H9 (cell line): ENCODE measurements at regions not wholly inside any gene's neighbourhood (a gene's known extent, or its start where the extent isn't known, plus 50 kb on each side); places are given as distances from the start of the nearest gene placed in this dataset.
"Not testable (repeated sequence)": the region's sequence is repeated elsewhere in the genome, so short reads cannot be mapped to it uniquely, and the experiment has no call there.

Experiments used
- DNase-seq: peaks from one replicate; pipeline ENCODE4 v3.0.0-alpha.2; 2017
- H2AFZ ChIP-seq: one replicate; pipeline ENCODE4 v1.6.1; 2013; ENCODE audit warnings: mild to moderate bottlenecking, low read length, control low read depth, moderate library complexity
- H2AK5ac ChIP-seq: 2 replicates; pipeline ENCODE4 v1.6.1; 2013; ENCODE audit warnings: low read length, control low read depth, mixed read lengths; ENCODE audit not compliant: insufficient read length
- H2BK120ac ChIP-seq: one replicate; pipeline ENCODE4 v1.6.1; 2013; ENCODE audit warnings: low read depth, mild to moderate bottlenecking, low read length, control low read depth, inconsistent platforms; ENCODE audit not compliant: poor library complexity, severe bottlenecking
- H2BK12ac ChIP-seq: 2 replicates; pipeline ENCODE4 v1.6.1; 2013; ENCODE audit warnings: low read length, control low read depth, mixed read lengths, low read depth; ENCODE audit not compliant: insufficient read length
- H2BK15ac ChIP-seq: 2 replicates; pipeline ENCODE4 v1.6.1; 2013; ENCODE audit warnings: low read depth, low read length, control low read depth
- H2BK20ac ChIP-seq: one replicate; pipeline ENCODE4 v1.6.1; 2013; ENCODE audit warnings: low read depth, mild to moderate bottlenecking, low read length, control low read depth, inconsistent platforms; ENCODE audit not compliant: poor library complexity, severe bottlenecking
- H2BK5ac ChIP-seq: 2 replicates; pipeline ENCODE4 v1.6.1; 2013; ENCODE audit warnings: low read length, control low read depth, mixed read lengths; ENCODE audit not compliant: insufficient read length
- H3K14ac ChIP-seq: 2 replicates; pipeline ENCODE4 v1.6.1; 2013; ENCODE audit warnings: low read length, control low read depth; ENCODE audit not compliant: insufficient read depth
- H3K18ac ChIP-seq: 2 replicates; pipeline ENCODE4 v1.6.1; 2013; ENCODE audit warnings: low read depth, mild to moderate bottlenecking, mixed read lengths, low read length, control low read depth; ENCODE audit not compliant: insufficient read length
- H3K23ac ChIP-seq: 2 replicates; pipeline ENCODE4 v1.6.1; 2013; ENCODE audit warnings: low read length, control low read depth, mixed read lengths, low read depth; ENCODE audit not compliant: insufficient read length
- H3K23me2 ChIP-seq: 2 replicates; pipeline ENCODE4 v1.6.1; 2013; ENCODE audit warnings: low read depth, mild to moderate bottlenecking, mixed read lengths, low read length, control low read depth; ENCODE audit not compliant: insufficient read length, poor library complexity, severe bottlenecking
- H3K27ac ChIP-seq: 2 replicates; pipeline ENCODE4 v1.5.1; 2013; ENCODE audit warnings: low read length, control low read depth, mixed read lengths, low read depth; ENCODE audit not compliant: insufficient read length
- H3K27me3 ChIP-seq: 2 replicates; pipeline ENCODE4 v1.6.1; 2013; ENCODE audit warnings: low read length, control low read depth, inconsistent platforms; ENCODE audit not compliant: insufficient read depth
- H3K4ac ChIP-seq: 2 replicates; pipeline ENCODE4 v1.6.1; 2013; ENCODE audit warnings: low read depth, mild to moderate bottlenecking, control low read depth, inconsistent platforms, low read length, moderate library complexity
- H3K4me1 ChIP-seq: 2 replicates; pipeline ENCODE4 v1.6.1; 2013; ENCODE audit warnings: low read length, control low read depth, inconsistent platforms; ENCODE audit not compliant: insufficient read depth
- H3K4me2 ChIP-seq: 2 replicates; pipeline ENCODE4 v1.6.1; 2013; ENCODE audit warnings: low read length, control low read depth, mixed read lengths; ENCODE audit not compliant: insufficient read length, insufficient read depth
- H3K56ac ChIP-seq: 2 replicates; pipeline ENCODE4 v1.6.1; 2013; ENCODE audit warnings: low read depth, mild to moderate bottlenecking, mixed read lengths, low read length, control low read depth; ENCODE audit not compliant: insufficient read length
- H3K79me1 ChIP-seq: 2 replicates; pipeline ENCODE4 v1.6.1; 2013; ENCODE audit warnings: low read depth, mild to moderate bottlenecking, moderate library complexity, low read length, control low read depth, inconsistent platforms; ENCODE audit not compliant: insufficient read depth, poor library complexity, severe bottlenecking
- H3K79me2 ChIP-seq: 2 replicates; pipeline ENCODE4 v1.6.1; 2013; ENCODE audit warnings: low read length, control low read depth, inconsistent platforms; ENCODE audit not compliant: insufficient read depth
- H3K9ac ChIP-seq: 2 replicates; pipeline ENCODE4 v1.6.1; 2013; ENCODE audit warnings: low read length, control low read depth, mixed read lengths; ENCODE audit not compliant: insufficient read length; ENCODE audit errors: extremely low read depth
- H3K9me3 ChIP-seq: one replicate; pipeline ENCODE4 v1.6.1; 2013; ENCODE audit warnings: low read depth, low read length, inconsistent platforms; ENCODE audit not compliant: control insufficient read depth
- H3T11ph ChIP-seq: one replicate; pipeline ENCODE4 v1.6.1; 2013; ENCODE audit warnings: mild to moderate bottlenecking, low read length, control low read depth, inconsistent platforms
- H4K20me1 ChIP-seq: one replicate; pipeline ENCODE4 v1.6.1; 2013; ENCODE audit not compliant: control insufficient read depth, insufficient read length, insufficient read depth
- H4K5ac ChIP-seq: 2 replicates; pipeline ENCODE4 v1.6.1; 2013; ENCODE audit warnings: low read depth, mild to moderate bottlenecking, mixed read lengths, low read length, control low read depth; ENCODE audit not compliant: insufficient read length
- H4K8ac ChIP-seq: replicated peaks from 2 replicates; pipeline ENCODE4 v1.6.1; 2013; ENCODE audit warnings: low read length, control low read depth, mixed read lengths, low read depth; ENCODE audit not compliant: insufficient read length
- H4K91ac ChIP-seq: 2 replicates; pipeline ENCODE4 v1.6.1; 2013; ENCODE audit warnings: low read depth, mild to moderate bottlenecking, moderate library complexity, mixed read lengths, low read length, control low read depth; ENCODE audit not compliant: insufficient read length
- H3K27ac Mint-ChIP-seq, 3 experiments: 2 replicates in 2 of 3; 3 replicates in 1 of 3; pipeline ENCODE4 v1.8.0; 2020 to 2021; ENCODE audit warnings: mixed read lengths in 3 of 3, mild to moderate bottlenecking in 1 of 3, moderate library complexity in 1 of 3
- H3K27me3 Mint-ChIP-seq: 2 replicates; pipeline ENCODE4 v1.8.0; 2021; ENCODE audit warnings: low read depth, mild to moderate bottlenecking, moderate library complexity, mixed read lengths
- H3K36me3 Mint-ChIP-seq, 3 experiments: 2 replicates in 2 of 3; 3 replicates in 1 of 3; pipeline ENCODE4 v1.8.0; 2020 to 2021; ENCODE audit warnings: low read depth in 3 of 3, mixed read lengths in 3 of 3; ENCODE audit not compliant: insufficient read depth in 1 of 3
- H3K4me1 Mint-ChIP-seq, 2 experiments: 2 replicates each; pipeline ENCODE4 v1.8.0; 2020; ENCODE audit warnings: mixed read lengths in 2 of 2
- H3K4me3 Mint-ChIP-seq, 2 experiments: 2 replicates in 1 of 2; 3 replicates in 1 of 2; pipeline ENCODE4 v1.8.0; 2020 to 2021; ENCODE audit warnings: mild to moderate bottlenecking in 2 of 2, mixed read lengths in 2 of 2, moderate library complexity in 1 of 2
- H3K9me3 Mint-ChIP-seq, 2 experiments: 2 replicates in 1 of 2; 3 replicates in 1 of 2; pipeline ENCODE4 v1.8.0; 2020; ENCODE audit warnings: mild to moderate bottlenecking in 2 of 2, mixed read lengths in 2 of 2, moderate library complexity in 1 of 2
- WGBS: extraction: QIAGEN DNeasy Blood & Tissue Kit; methylation state at CpG from one replicate; pipeline ENCODE4 v1.1.7; 2013; ENCODE audit warnings: missing lambda C conversion rate, low lambda C conversion rate, mixed read lengths; ENCODE audit not compliant: insufficient read length; ENCODE audit errors: extremely low coverage; 5-methylcytosine and 5-hydroxymethylcytosine counted together
- TF ChIP-seq, protein P1 (sequence below): fragments of 200-600 bp; sonication (generic); conservative IDR thresholded peaks from 3 replicates; pipeline ENCODE4 v1.8.0; 2021; ENCODE audit warnings: antibody characterized with exemption, mild to moderate bottlenecking

DNA sequence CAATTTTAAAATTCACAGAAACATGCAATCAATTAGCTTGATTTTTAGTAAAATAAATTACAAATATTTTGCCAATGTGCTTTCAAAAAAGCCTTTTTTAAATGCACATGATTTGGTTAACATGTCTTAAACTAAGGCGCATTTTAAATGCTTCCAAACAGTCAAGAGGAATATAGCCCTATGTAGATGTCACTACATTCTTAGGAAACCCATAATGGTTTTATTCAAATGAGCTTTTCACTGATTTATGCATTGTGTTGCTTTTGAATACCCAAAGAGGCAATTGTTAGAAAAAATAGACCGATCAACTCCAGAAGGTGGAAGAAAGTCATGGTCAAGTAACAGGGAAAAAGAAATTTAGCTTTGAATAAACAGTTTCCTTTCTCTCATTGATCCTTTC is 366.9 kb upstream of the PPP2R3A start:
- Histone ChIP-seq H3K4me1 (peaks cover 6% of the 10 kb centered on the region; the same call in 1 of the 2 replicates), H2BK20ac (no peak overlapping the region), H4K91ac (no peak overlapping the region), H3K4ac (no peak overlapping the region), H3K27ac (no peak overlapping the region), H2BK15ac (no peak overlapping the region), H3K56ac (no peak overlapping the region), H3K27me3 (no peaks in the 10 kb centered on the region), H3K23me2 (no peaks in the 10 kb centered on the region), H3K79me2 (no peaks in the 10 kb centered on the region), H3T11ph (no peak overlapping the region), H2BK5ac (no peak overlapping the region), H4K20me1 (no peaks in the 10 kb centered on the region), H2BK12ac (no peak overlapping the region), H4K5ac (no peak overlapping the region), H4K8ac (no peak overlapping the region), H3K9ac (no peak overlapping the region), H3K4me2 (no peak overlapping the region), H2BK120ac (no peak overlapping the region), H2AK5ac (no peak overlapping the region), H3K9me3 (no peaks in the 10 kb centered on the region), H3K14ac (no peak overlapping the region), H3K79me1 (no peaks in the 10 kb centered on the region), H3K18ac (no peak overlapping the region), H2AFZ (no peak overlapping the region), H3K23ac (no peak overlapping the region)
- H3K27ac Mint-ChIP-seq = no peak overlapping the region
- no peak overlapping the region for H3K4me3 Mint-ChIP-seq
- TF ChIP-seq, protein P1, sequence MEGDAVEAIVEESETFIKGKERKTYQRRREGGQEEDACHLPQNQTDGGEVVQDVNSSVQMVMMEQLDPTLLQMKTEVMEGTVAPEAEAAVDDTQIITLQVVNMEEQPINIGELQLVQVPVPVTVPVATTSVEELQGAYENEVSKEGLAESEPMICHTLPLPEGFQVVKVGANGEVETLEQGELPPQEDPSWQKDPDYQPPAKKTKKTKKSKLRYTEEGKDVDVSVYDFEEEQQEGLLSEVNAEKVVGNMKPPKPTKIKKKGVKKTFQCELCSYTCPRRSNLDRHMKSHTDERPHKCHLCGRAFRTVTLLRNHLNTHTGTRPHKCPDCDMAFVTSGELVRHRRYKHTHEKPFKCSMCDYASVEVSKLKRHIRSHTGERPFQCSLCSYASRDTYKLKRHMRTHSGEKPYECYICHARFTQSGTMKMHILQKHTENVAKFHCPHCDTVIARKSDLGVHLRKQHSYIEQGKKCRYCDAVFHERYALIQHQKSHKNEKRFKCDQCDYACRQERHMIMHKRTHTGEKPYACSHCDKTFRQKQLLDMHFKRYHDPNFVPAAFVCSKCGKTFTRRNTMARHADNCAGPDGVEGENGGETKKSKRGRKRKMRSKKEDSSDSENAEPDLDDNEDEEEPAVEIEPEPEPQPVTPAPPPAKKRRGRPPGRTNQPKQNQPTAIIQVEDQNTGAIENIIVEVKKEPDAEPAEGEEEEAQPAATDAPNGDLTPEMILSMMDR = no peak
- peaks cover 0 to 2% of the 10 kb centered on the region in 2 experiments; a peak in 2 of 5 replicates for H3K9me3 Mint-ChIP-seq
- H3K4me1 Mint-ChIP-seq = peaks cover 27 to 30% of the 10 kb centered on the region in 2 experiments
- no CpG with 5 or more reads among the region's 2 CpGs for WGBS
- no peak for DNase-seq
- H3K36me3 Mint-ChIP-seq = peaks cover 0 to 3% (median 0%) of the 10 kb centered on the region in 3 experiments; a peak in 2 of 7 replicates
- no peaks in the 10 kb centered on the region for H3K27me3 Mint-ChIP-seq

DNA sequence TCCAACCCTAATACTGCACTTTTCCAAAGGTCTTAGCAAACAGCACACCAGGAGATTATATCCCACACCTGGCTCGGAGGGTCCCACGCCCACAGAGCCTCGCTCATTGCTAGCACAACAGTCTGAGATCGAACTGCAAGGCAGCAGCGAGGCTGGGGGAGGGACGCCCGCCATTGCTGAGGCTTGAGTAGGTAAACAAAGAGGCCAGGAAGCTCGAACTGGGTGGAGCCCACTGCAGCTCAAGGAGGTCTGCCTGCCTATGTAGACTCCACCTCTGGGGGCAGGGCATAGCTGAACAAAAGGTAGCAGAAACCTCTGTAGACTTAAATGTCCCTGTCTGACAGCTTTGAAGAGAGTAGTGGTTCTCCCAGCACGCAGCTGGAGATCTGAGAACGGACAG is 361.0 kb upstream of the PPP2R3A start:
- H3K9ac ChIP-seq, H4K20me1 ChIP-seq, H4K5ac ChIP-seq, H2BK20ac ChIP-seq, H3K9me3 ChIP-seq, H3K4me1 ChIP-seq, H2BK15ac ChIP-seq, H2AFZ ChIP-seq, H3K27ac ChIP-seq, H3K27ac Mint-ChIP-seq, H3K18ac ChIP-seq, H2BK120ac ChIP-seq, H3T11ph ChIP-seq, H3K14ac ChIP-seq, H2AK5ac ChIP-seq, H4K91ac ChIP-seq, H3K23ac ChIP-seq, H3K4ac ChIP-seq, H3K27me3 ChIP-seq, H3K23me2 ChIP-seq, H2BK5ac ChIP-seq, H2BK12ac ChIP-seq, H3K27me3 Mint-ChIP-seq, H3K79me1 ChIP-seq, H3K79me2 ChIP-seq, H3K4me3 Mint-ChIP-seq, H3K56ac ChIP-seq, H3K4me2 ChIP-seq, H4K8ac ChIP-seq, DNase-seq: not testable (repeated sequence)
- Mint-ChIP-seq H3K36me3 (peaks cover 5 to 23% (median 16%) of the 10 kb centered on the region in 3 experiments), H3K9me3 (peaks cover 21 to 25% of the 10 kb centered on the region in 2 experiments), H3K4me1 (peaks cover 11 to 15% of the 10 kb centered on the region in 2 experiments)
- WGBS = no CpG with 5 or more reads among the region's 10 CpGs
